Upper lobe of left lung (tissue), 4 donors: ENCODE measurements at regions not wholly inside any gene's neighbourhood (a gene's known extent, or its start where the extent isn't known, plus 50 kb on each side); places are given as distances from the start of the nearest gene placed in this dataset.

Experiments
- CTCF ChIP-seq, 6 experiments: fragments of 450-650 bp in 4 of 6; fragments of 200-600 bp in 2 of 6; sonication (generic) in 2 of 6; IDR thresholded peaks; one replicate each; pipeline ENCODE4 v1.5.1; 2016 to 2019; ENCODE audit warnings: antibody characterized with exemption in 6 of 6
- POLR2A ChIP-seq, 4 donors: fragments of 450-650 bp; IDR thresholded peaks; one replicate each; pipeline ENCODE4 v1.5.1; 2016 to 2017; ENCODE audit warnings: antibody characterized with exemption in 4 of 4, mild to moderate bottlenecking in 2 of 4

- TF ChIP-seq CTCF (IDR thresholded peaks at IDR 0.05): no peak
- TF ChIP-seq POLR2A (IDR thresholded peaks at IDR 0.05): no peak
Measured at GRCh38 chr1:74861867-74862266, 128.9 kb downstream of the TYW3 start.
